ENCODE measurements at regions not wholly inside any gene's neighbourhood (a gene's known extent, or its start where the extent isn't known, plus 50 kb on each side); places are given as distances from the start of the nearest gene placed in this dataset.

- no peaks in the 10 kb centered on the region for H3K27me3 Mint-ChIP-seq (ENCODE audit: unreplicated experiment)
- no peaks in the 10 kb centered on the region for H3K4me1 Mint-ChIP-seq (ENCODE audit: low read depth, unreplicated experiment)
- no peak overlapping the region for H3K4me3 Mint-ChIP-seq (ENCODE audit: unreplicated experiment)
- no peak for DNase-seq
- H3K9me3 Mint-ChIP-seq (ENCODE audit: unreplicated experiment): no peaks in the 10 kb centered on the region
- no peak for TF ChIP-seq CTCF (IDR thresholded peaks at IDR 0.05; ENCODE audit: partially characterized antibody, unreplicated experiment)
- H3K27ac Mint-ChIP-seq (ENCODE audit: unreplicated experiment): no peak overlapping the region
- H3K36me3 Mint-ChIP-seq (ENCODE audit: unreplicated experiment): no peaks in the 10 kb centered on the region
Observed at GRCh38 chr5:18882154-18882553, 1105.8 kb downstream of the CDH18 start.

GRCh38 chr5:18888821-18889220 lies 1099.2 kb downstream of the CDH18 start:
- Mint-ChIP-seq H3K4me3 (ENCODE audit: unreplicated experiment) (no peak overlapping the region), H3K27me3 (ENCODE audit: unreplicated experiment) (no peaks in the 10 kb centered on the region), H3K27ac (ENCODE audit: unreplicated experiment) (no peak overlapping the region), H3K9me3 (ENCODE audit: unreplicated experiment) (no peaks in the 10 kb centered on the region), H3K36me3 (ENCODE audit: unreplicated experiment) (no peaks in the 10 kb centered on the region), H3K4me1 (ENCODE audit: low read depth, unreplicated experiment) (no peaks in the 10 kb centered on the region)
- no peak for TF ChIP-seq CTCF (IDR thresholded peaks at IDR 0.05; ENCODE audit: partially characterized antibody, unreplicated experiment)
- no peak for DNase-seq

- Mint-ChIP-seq H3K36me3 (ENCODE audit: unreplicated experiment) (no peaks in the 10 kb centered on the region), H3K27me3 (ENCODE audit: unreplicated experiment) (no peaks in the 10 kb centered on the region), H3K4me3 (ENCODE audit: unreplicated experiment) (no peak overlapping the region), H3K27ac (ENCODE audit: unreplicated experiment) (no peak overlapping the region), H3K4me1 (ENCODE audit: low read depth, unreplicated experiment) (no peaks in the 10 kb centered on the region), H3K9me3 (ENCODE audit: unreplicated experiment) (no peaks in the 10 kb centered on the region)
- no peak for TF ChIP-seq CTCF (IDR thresholded peaks at IDR 0.05; ENCODE audit: partially characterized antibody, unreplicated experiment)
- no peak for DNase-seq
Observed at GRCh38 chr5:18900644-18901043, 1087.4 kb downstream of the CDH18 start.

- Mint-ChIP-seq H3K36me3 (ENCODE audit: unreplicated experiment) (no peaks in the 10 kb centered on the region), H3K4me3 (ENCODE audit: unreplicated experiment) (no peak overlapping the region), H3K27ac (ENCODE audit: unreplicated experiment) (no peak overlapping the region), H3K4me1 (ENCODE audit: low read depth, unreplicated experiment) (no peaks in the 10 kb centered on the region), H3K27me3 (ENCODE audit: unreplicated experiment) (peaks cover 2% of the 10 kb centered on the region), H3K9me3 (ENCODE audit: unreplicated experiment) (no peaks in the 10 kb centered on the region)
- DNase-seq: no peak
- TF ChIP-seq CTCF (IDR thresholded peaks at IDR 0.05; ENCODE audit: partially characterized antibody, unreplicated experiment): no peak
Observed at GRCh38 chr5:18920966-18921365, 1067.0 kb downstream of the CDH18 start.

GRCh38 chr5:18932081-18932480 lies 1055.9 kb downstream of the CDH18 start:
- TF ChIP-seq CTCF (IDR thresholded peaks at IDR 0.05; ENCODE audit: partially characterized antibody, unreplicated experiment): no peak
- H3K27me3 Mint-ChIP-seq (ENCODE audit: unreplicated experiment): no peaks in the 10 kb centered on the region
- no peak overlapping the region for H3K27ac Mint-ChIP-seq (ENCODE audit: unreplicated experiment)
- no peaks in the 10 kb centered on the region for H3K9me3 Mint-ChIP-seq (ENCODE audit: unreplicated experiment)
- H3K4me1 Mint-ChIP-seq (ENCODE audit: low read depth, unreplicated experiment): no peaks in the 10 kb centered on the region
- H3K36me3 Mint-ChIP-seq (ENCODE audit: unreplicated experiment): no peaks in the 10 kb centered on the region
- no peak overlapping the region for H3K4me3 Mint-ChIP-seq (ENCODE audit: unreplicated experiment)
- no peak for DNase-seq

All from glutamatergic neuron (in vitro differentiated cells).